Stimulated activated CD8-positive, alpha-beta memory T cell treated with anti-CD3 and anti-CD28 coated beads, Interleukin-15, amount 100 ng/mL, for 4 hours (primary cell): ENCODE measurements at regions not wholly inside any gene's neighbourhood (a gene's known extent, or its start where the extent isn't known, plus 50 kb on each side); places are given as distances from the start of the nearest gene placed in this dataset.

ENCODE experiments used
- DNase-seq, 2 donors: peaks; one replicate each; pipeline ENCODE4 v3.0.0-alpha.2; 2020; ENCODE audit warnings: low read depth in 2 of 2

GRCh38 chr6:148090326-148090725, 252.3 kb upstream of the SASH1 start:
- no peak for DNase-seq

DNA sequence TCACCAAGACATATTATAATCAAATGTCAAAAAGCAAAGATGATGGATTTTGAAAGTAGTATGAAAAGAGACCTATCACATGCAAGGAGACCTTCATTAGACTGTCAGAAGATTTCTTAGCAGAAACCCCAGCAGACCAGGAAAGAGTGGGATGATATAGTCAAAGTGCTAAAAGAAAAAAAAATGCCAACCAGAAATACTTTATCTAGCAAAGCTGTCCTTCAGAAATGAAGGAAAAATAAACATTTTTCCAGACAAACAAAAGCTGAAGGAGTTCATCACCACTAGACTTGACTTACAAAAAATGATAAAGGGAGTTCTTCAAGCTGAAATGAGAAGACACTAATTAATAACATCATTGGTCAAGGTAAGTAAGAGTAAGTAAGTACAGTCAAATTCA, 251.2 kb upstream of the SASH1 start:
- no peak for DNase-seq

DNA sequence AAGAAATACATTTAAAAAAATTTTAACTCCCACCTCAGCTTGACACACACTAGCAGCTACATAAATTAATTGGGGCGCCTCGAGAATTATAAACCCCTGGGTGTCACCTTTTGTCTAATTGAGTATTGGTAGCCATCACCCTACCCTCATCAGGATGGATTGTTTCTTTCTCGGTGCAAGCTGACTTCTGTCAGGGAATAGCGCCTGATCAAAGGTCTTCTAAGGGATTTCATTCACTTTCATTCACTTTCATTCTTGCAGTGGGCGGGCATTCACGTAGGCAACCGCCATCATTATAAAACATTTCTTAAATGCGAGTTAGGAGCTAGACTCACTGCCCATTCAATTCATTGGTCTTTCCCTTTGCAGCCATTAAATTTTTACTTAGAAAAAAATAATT, 239.2 kb upstream of the SASH1 start:
- no peak for DNase-seq

GRCh38 chr6:148104131-148104530, 238.5 kb upstream of the SASH1 start:
- no peak for DNase-seq

DNA sequence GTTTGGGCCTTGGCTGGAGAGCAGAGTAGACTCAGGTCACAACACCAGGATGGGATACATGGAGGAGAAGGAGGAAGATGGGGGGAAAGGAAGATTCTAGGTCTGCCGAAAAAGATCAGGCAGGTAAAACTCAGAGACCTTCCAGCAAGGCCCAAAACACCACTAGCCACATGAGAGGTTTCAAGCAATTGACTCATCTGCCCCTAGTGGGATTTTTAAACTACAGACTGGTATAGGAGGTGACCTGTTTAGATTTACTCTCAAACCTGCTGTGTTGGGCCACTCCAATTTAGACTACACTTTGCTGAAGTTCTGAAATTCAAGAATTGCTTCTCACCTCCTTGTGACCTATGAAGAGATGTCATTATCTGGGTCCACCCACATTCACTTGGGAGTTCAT, 236.9 kb upstream of the SASH1 start:
- DNase-seq: no peak

GRCh38 chr6:148107911-148108310, 234.7 kb upstream of the SASH1 start:
- no peak for DNase-seq

- DNase-seq: no peak
Observed at GRCh38 chr6:148109732-148110131, 232.9 kb upstream of the SASH1 start.

DNA sequence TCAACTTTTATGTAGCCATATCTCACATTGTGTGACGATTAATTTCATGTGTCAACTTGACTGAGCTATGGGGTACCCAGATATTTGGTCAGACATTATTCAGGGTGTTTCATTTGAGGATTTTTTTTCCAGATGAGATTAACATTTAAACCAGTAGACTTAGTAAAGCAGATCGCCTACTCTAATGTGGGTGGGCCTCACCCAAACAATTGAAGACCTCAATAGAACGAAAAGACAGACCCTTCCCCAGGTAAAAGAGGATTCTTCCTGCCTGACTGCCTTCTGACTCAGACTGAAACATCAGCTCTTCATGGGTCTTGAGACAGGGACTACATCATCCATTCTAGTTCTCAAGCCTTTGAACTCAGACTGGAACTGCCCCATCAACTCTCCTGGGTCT, 231.7 kb upstream of the SASH1 start:
- no peak for DNase-seq

GRCh38 chr6:148112851-148113319, 229.8 kb upstream of the SASH1 start:
- no peak for DNase-seq

GRCh38 chr6:148116001-148116400, 226.6 kb upstream of the SASH1 start:
- no peak for DNase-seq

DNA sequence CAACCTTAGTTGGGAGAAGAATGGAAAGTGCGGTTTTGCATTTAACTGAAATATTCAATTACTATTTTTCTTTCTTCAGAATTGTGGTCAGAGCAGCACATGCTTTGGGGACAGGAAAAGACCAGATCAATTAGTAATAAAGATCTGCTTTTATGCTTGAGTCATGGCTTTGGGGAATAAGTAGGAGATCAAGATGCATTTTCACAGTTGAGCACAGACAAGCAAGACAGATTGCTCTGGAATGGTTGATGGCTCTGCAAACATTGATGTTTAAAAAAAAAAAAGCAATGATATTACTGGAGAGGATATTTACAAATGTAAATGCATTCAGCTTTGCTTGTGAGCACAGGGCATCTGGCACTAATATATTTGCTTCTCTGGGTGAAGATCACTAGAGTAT, 224.4 kb upstream of the SASH1 start:
- DNase-seq: no peak

- DNase-seq: no peak
Observed at GRCh38 chr6:148128014-148128730, 214.5 kb upstream of the SASH1 start.

GRCh38 chr6:148134592-148134991, 208.0 kb upstream of the SASH1 start:
- no peak for DNase-seq

DNA sequence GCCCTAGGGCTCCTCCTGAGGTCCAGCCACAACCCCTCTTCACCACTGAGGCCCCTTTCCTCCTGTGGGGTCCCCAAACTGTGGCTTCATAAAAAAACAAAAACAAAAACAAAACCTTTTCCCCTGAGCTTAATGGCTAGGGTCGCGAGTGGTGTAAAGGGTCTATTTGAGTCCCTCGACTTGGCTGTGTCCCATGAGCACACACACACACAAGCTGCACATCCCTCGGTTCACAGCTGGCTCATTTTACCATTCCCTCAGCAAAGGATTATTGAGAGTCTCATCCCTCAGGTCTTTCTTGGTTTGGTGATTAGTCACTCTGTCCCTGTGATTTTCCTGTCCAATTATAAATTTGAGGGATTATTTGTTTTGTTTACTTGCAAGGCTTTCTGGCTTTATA, 206.1 kb upstream of the SASH1 start:
- no peak for DNase-seq

DNA sequence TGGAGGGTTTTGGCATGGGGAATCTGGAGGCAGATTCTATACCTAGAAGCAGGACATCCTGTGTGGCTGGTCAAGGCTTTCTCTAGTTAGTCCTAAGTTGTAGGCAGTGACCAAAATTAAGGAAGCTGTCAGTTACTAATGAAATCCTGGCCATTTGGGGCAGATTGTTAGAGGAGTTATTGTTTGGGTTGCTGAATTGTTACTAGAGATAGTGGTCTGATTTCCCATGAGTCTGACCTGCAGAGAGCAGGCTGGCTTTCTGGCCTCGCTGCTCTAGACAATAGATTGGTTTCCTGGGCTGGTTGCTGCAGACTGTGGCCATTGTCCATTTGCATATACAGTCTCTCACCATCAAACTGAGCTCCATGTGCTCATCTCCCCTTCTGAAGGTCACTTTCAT, 205.0 kb upstream of the SASH1 start:
- DNase-seq: no peak

- no peak for DNase-seq
Observed at GRCh38 chr6:148138573-148138972, 204.1 kb upstream of the SASH1 start.

- no peak for DNase-seq
Observed at GRCh38 chr6:148140772-148141557, 201.7 kb upstream of the SASH1 start.

GRCh38 chr6:148142821-148143220, 199.8 kb upstream of the SASH1 start:
- DNase-seq: no peak

DNA sequence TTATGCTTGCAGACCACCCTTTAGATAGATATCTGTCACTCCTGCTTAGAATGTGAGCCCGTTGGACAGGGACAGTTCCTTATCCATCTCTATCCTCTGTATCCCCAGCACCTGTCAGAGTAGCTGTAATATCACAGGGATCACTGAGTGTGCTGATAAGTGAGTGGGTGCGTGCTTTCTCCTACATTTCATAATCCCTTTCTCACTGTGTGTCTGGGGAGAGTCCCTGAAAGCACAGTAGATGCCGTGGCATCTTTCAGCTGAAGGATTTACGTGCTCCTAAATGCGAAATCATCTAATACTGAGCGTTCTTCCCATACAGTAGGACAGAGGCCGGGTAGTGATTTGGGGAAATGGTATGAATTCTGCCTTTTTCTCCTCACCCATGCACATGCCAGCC, 198.9 kb upstream of the SASH1 start:
- no peak for DNase-seq

- DNase-seq: no peak
Observed at GRCh38 chr6:148144917-148145521, 197.6 kb upstream of the SASH1 start.

- DNase-seq: peak; percentile 11 to 16
Observed at GRCh38 chr6:148146717-148147462, 195.7 kb upstream of the SASH1 start.

DNA sequence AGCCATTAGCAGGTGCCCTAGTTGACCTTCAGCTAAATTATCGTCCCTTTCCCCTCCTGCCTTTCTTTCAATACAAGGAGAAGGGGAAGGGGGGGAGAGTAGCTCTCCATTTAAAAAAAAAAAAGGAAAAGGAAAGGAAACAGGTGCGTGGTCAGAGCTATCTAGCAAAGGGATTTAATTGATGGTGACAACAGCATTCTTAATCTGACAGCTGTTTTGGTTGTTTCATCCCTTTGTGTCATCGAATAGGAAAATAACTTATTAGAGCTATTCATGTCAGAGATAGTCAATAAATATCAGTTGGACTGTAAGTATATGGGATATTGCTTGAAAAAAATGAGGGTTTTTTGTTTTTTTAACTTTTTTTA, 195.2 kb upstream of the SASH1 start:
- no peak for DNase-seq
